Naive B cell (primary cell): ENCODE measurements at regions not wholly inside any gene's neighbourhood (a gene's known extent, or its start where the extent isn't known, plus 50 kb on each side); places are given as distances from the start of the nearest gene placed in this dataset.

Experiments used
- ATAC-seq, 2 donors: fragments of 150-1000 bp; cut with Tn5 transposase; 2 replicates each; pipeline ENCODE4 v1.10.0; 2021; ENCODE audit warnings: low read depth in 2 of 2, mild to moderate bottlenecking in 2 of 2, moderate library complexity in 2 of 2
- DNase-seq: peaks from one replicate; pipeline ENCODE4 v3.0.0; 2022
- H3K27ac Mint-ChIP-seq, 6 donors: one replicate each; pipeline ENCODE4 v1.8.0; 2020 to 2022; ENCODE audit warnings: mild to moderate bottlenecking in 6 of 6, mixed read lengths in 6 of 6, moderate library complexity in 5 of 6, inconsistent platforms in 2 of 6
- H3K27me3 Mint-ChIP-seq, 3 donors: one replicate each; pipeline ENCODE4 v1.8.0; 2021 to 2022; ENCODE audit warnings: mixed read lengths in 3 of 3, mild to moderate bottlenecking in 1 of 3
- H3K36me3 Mint-ChIP-seq, 2 donors: one replicate each; pipeline ENCODE4 v1.8.0; 2020 to 2022; ENCODE audit warnings: mixed read lengths in 2 of 2, inconsistent platforms in 1 of 2, mild to moderate bottlenecking in 1 of 2
- H3K4me1 Mint-ChIP-seq, 3 donors: one replicate each; pipeline ENCODE4 v1.8.0; 2020 to 2022; ENCODE audit warnings: mixed read lengths in 3 of 3, inconsistent platforms in 1 of 3, mild to moderate bottlenecking in 1 of 3, moderate library complexity in 1 of 3
- H3K4me3 Mint-ChIP-seq, 8 donors: one replicate each; pipeline ENCODE4 v1.8.0; 2020 to 2022; ENCODE audit warnings: mild to moderate bottlenecking in 8 of 8, mixed read lengths in 8 of 8, moderate library complexity in 8 of 8, inconsistent platforms in 2 of 8
- H3K9me3 Mint-ChIP-seq, 7 donors: one replicate each; pipeline ENCODE4 v1.8.0; 2020 to 2022; ENCODE audit warnings: mixed read lengths in 7 of 7, mild to moderate bottlenecking in 5 of 7, inconsistent platforms in 2 of 7, moderate library complexity in 1 of 7

GRCh38 chr1:30249446-30250337 is 473.7 kb downstream of the MATN1 start:
- H3K4me3 Mint-ChIP-seq: no peak overlapping the region
- H3K9me3 Mint-ChIP-seq: no peaks in the 10 kb centered on the region
- H3K36me3 Mint-ChIP-seq: no peaks in the 10 kb centered on the region
- no peak overlapping the region for H3K27ac Mint-ChIP-seq
- peaks cover 7 to 37% (median 13%) of the 10 kb centered on the region in 3 donors for H3K27me3 Mint-ChIP-seq
- no peak for ATAC-seq
- DNase-seq: no peak
- H3K4me1 Mint-ChIP-seq: no peaks in the 10 kb centered on the region

- no peak for ATAC-seq
- Mint-ChIP-seq H3K27ac (no peak overlapping the region), H3K9me3 (no peaks in the 10 kb centered on the region), H3K4me1 (no peaks in the 10 kb centered on the region), H3K27me3 (peaks cover 14 to 37% (median 16%) of the 10 kb centered on the region in 3 donors), H3K4me3 (no peak overlapping the region), H3K36me3 (no peaks in the 10 kb centered on the region)
- DNase-seq: no peak
Measured at GRCh38 chr1:30248774-30249173, 474.6 kb downstream of the MATN1 start.

- no peak overlapping the region for H3K27ac Mint-ChIP-seq
Measured at GRCh38 chr1:30248373-30248772, 475.0 kb downstream of the MATN1 start.

GRCh38 chr1:30244801-30245200 is 478.6 kb downstream of the MATN1 start:
- no peak overlapping the region for H3K4me3 Mint-ChIP-seq
- H3K27me3 Mint-ChIP-seq: peaks cover 21 to 39% (median 24%) of the 10 kb centered on the region in 3 donors
- ATAC-seq (no peak), DNase-seq (no peak)
- peaks cover 0 to 3% (median 0%) of the 10 kb centered on the region in 7 donors for H3K9me3 Mint-ChIP-seq
- H3K4me1 Mint-ChIP-seq: no peaks in the 10 kb centered on the region
- no peak overlapping the region for H3K27ac Mint-ChIP-seq
- H3K36me3 Mint-ChIP-seq: no peaks in the 10 kb centered on the region

More at GRCh38 chr1:30248373-30248772, 475.0 kb downstream of the MATN1 start:
- H3K4me3 Mint-ChIP-seq: no peak overlapping the region
- H3K36me3 Mint-ChIP-seq: no peaks in the 10 kb centered on the region
- no peak for DNase-seq
- no peaks in the 10 kb centered on the region for H3K9me3 Mint-ChIP-seq
- H3K27me3 Mint-ChIP-seq: peaks cover 12 to 33% (median 14%) of the 10 kb centered on the region in 3 donors
- H3K4me1 Mint-ChIP-seq: no peaks in the 10 kb centered on the region
- no peak for ATAC-seq

GRCh38 chr1:30242722-30243457 is 480.5 kb downstream of the MATN1 start:
- Mint-ChIP-seq H3K9me3 (peaks cover 5 to 10% (median 7%) of the 10 kb centered on the region in 7 donors), H3K27me3 (peaks cover 21 to 50% (median 36%) of the 10 kb centered on the region in 3 donors), H3K27ac (no peak overlapping the region), H3K4me1 (no peaks in the 10 kb centered on the region), H3K4me3 (no peak overlapping the region), H3K36me3 (no peaks in the 10 kb centered on the region)
- ATAC-seq (no peak), DNase-seq (no peak)

- no peak for DNase-seq
- Mint-ChIP-seq H3K4me3 (peak overlapping the region in 1 of 8 donors; percentile 75), H3K9me3 (peaks cover 5 to 17% (median 9%) of the 10 kb centered on the region in 7 donors), H3K4me1 (no peaks in the 10 kb centered on the region), H3K27ac (no peak overlapping the region), H3K27me3 (peaks cover 21 to 48% (median 36%) of the 10 kb centered on the region in 3 donors), H3K36me3 (no peaks in the 10 kb centered on the region)
- no peak for ATAC-seq
Measured at GRCh38 chr1:30242168-30242567, 481.2 kb downstream of the MATN1 start.

- Mint-ChIP-seq H3K36me3 (no peaks in the 10 kb centered on the region), H3K27me3 (peaks cover 21 to 45% (median 36%) of the 10 kb centered on the region in 3 donors), H3K4me3 (peak overlapping the region in 1 of 8 donors; percentile 75), H3K4me1 (no peaks in the 10 kb centered on the region), H3K27ac (no peak overlapping the region), H3K9me3 (peaks cover 5 to 17% (median 9%) of the 10 kb centered on the region in 7 donors)
- DNase-seq: no peak
- no peak for ATAC-seq
Measured at GRCh38 chr1:30241681-30242080, 481.7 kb downstream of the MATN1 start.

GRCh38 chr1:30234091-30234490 is 489.3 kb downstream of the MATN1 start:
- DNase-seq (no peak), ATAC-seq (no peak)
- Mint-ChIP-seq H3K4me3 (no peak overlapping the region), H3K36me3 (no peaks in the 10 kb centered on the region), H3K27me3 (peaks cover 7 to 21% (median 8%) of the 10 kb centered on the region in 3 donors), H3K9me3 (peaks cover 3 to 17% (median 5%) of the 10 kb centered on the region in 7 donors), H3K27ac (no peak overlapping the region), H3K4me1 (no peaks in the 10 kb centered on the region)

- Mint-ChIP-seq H3K4me3 (no peak overlapping the region), H3K9me3 (peaks cover 0 to 2% (median 0%) of the 10 kb centered on the region in 7 donors), H3K36me3 (no peaks in the 10 kb centered on the region), H3K27ac (no peak overlapping the region), H3K27me3 (peaks cover 5 to 16% (median 10%) of the 10 kb centered on the region in 3 donors), H3K4me1 (no peaks in the 10 kb centered on the region)
- ATAC-seq (no peak), DNase-seq (no peak)
Measured at GRCh38 chr1:30232288-30232899, 491.0 kb downstream of the MATN1 start.

- Mint-ChIP-seq H3K4me1 (no peaks in the 10 kb centered on the region), H3K27me3 (peaks cover 9 to 10% (median 10%) of the 10 kb centered on the region in 3 donors), H3K36me3 (no peaks in the 10 kb centered on the region), H3K27ac (no peak overlapping the region), H3K9me3 (peaks cover 0 to 1% (median 0%) of the 10 kb centered on the region in 7 donors), H3K4me3 (no peak overlapping the region)
- DNase-seq: no peak
- no peak for ATAC-seq
Measured at GRCh38 chr1:30229960-30230359, 493.4 kb downstream of the MATN1 start.

- peaks cover 0 to 3% (median 0%) of the 10 kb centered on the region in 7 donors for H3K9me3 Mint-ChIP-seq
- ATAC-seq (no peak), DNase-seq (no peak)
- no peak overlapping the region for H3K27ac Mint-ChIP-seq
- no peaks in the 10 kb centered on the region for H3K4me1 Mint-ChIP-seq
- peaks cover 10 to 14% (median 13%) of the 10 kb centered on the region in 3 donors for H3K27me3 Mint-ChIP-seq
- H3K36me3 Mint-ChIP-seq: no peaks in the 10 kb centered on the region
- no peak overlapping the region for H3K4me3 Mint-ChIP-seq
Measured at GRCh38 chr1:30229557-30229956, 493.8 kb downstream of the MATN1 start.

GRCh38 chr1:30226648-30227047 is 496.7 kb downstream of the MATN1 start:
- H3K36me3 Mint-ChIP-seq: no peaks in the 10 kb centered on the region
- H3K27ac Mint-ChIP-seq: peak overlapping the region in 1 of 6 donors; percentile 22
- no peak for DNase-seq
- ATAC-seq: no peak
- peaks cover 7 to 19% (median 14%) of the 10 kb centered on the region in 3 donors for H3K27me3 Mint-ChIP-seq
- H3K4me3 Mint-ChIP-seq: no peak overlapping the region
- peaks cover 0 to 7% (median 0%) of the 10 kb centered on the region in 7 donors for H3K9me3 Mint-ChIP-seq
- H3K4me1 Mint-ChIP-seq: no peaks in the 10 kb centered on the region

GRCh38 chr1:30225357-30225756 is 498.0 kb downstream of the MATN1 start:
- Mint-ChIP-seq H3K4me3 (no peak overlapping the region), H3K9me3 (peaks cover 0 to 7% (median 0%) of the 10 kb centered on the region in 7 donors), H3K27me3 (peaks cover 7 to 25% (median 14%) of the 10 kb centered on the region in 3 donors), H3K36me3 (no peaks in the 10 kb centered on the region), H3K27ac (no peak overlapping the region), H3K4me1 (no peaks in the 10 kb centered on the region)
- DNase-seq: no peak
- no peak for ATAC-seq
